Thyroid gland (tissue), 4 donors: ENCODE measurements at regions not wholly inside any gene's neighbourhood (a gene's known extent, or its start where the extent isn't known, plus 50 kb on each side); places are given as distances from the start of the nearest gene placed in this dataset.

ENCODE experiments used
- CTCF ChIP-seq, 6 experiments: fragments of 200-600 bp in 3 of 6; fragments of 450-650 bp in 3 of 6; sonication (generic) in 3 of 6; IDR thresholded peaks; one replicate each; pipeline ENCODE4 v1.5.1; 2016 to 2019; ENCODE audit warnings: antibody characterized with exemption in 6 of 6, mild to moderate bottlenecking in 2 of 6, inconsistent platforms in 1 of 6, moderate library complexity in 1 of 6
- POLR2A ChIP-seq, 2 donors: fragments of 450-650 bp; IDR thresholded peaks; one replicate each; pipeline ENCODE4 v1.6.1; 2017; ENCODE audit warnings: antibody characterized with exemption in 2 of 2, mild to moderate bottlenecking in 2 of 2, moderate library complexity in 1 of 2

GRCh38 chr6:40661726-40662125 is 74.6 kb upstream of the LRFN2 start:
- TF ChIP-seq CTCF (IDR thresholded peaks at IDR 0.05), result no peak
- TF ChIP-seq POLR2A (IDR thresholded peaks at IDR 0.05), result no peak
